Astrocyte (in vitro differentiated cells and primary cell): ENCODE measurements at regions not wholly inside any gene's neighbourhood (a gene's known extent, or its start where the extent isn't known, plus 50 kb on each side); places are given as distances from the start of the nearest gene placed in this dataset.

ENCODE experiments used
- CTCF ChIP-seq: IDR thresholded peaks from 2 replicates; pipeline ENCODE4 v1.5.1; 2011; ENCODE audit warnings: low read depth, mild to moderate bottlenecking, inconsistent platforms, low read length, moderate library complexity; ENCODE audit not compliant: insufficient read depth
- EZH2 ChIP-seq: IDR thresholded peaks from 2 replicates; pipeline ENCODE4 v1.6.1; 2012; ENCODE audit warnings: mild to moderate bottlenecking, low read length, inconsistent platforms; ENCODE audit not compliant: insufficient read depth

- no peak for TF ChIP-seq CTCF
- no peak for TF ChIP-seq EZH2
Measured at GRCh38 chr4:23091711-23092110, 399.0 kb downstream of the GBA3 start.
